ENCODE measurements at regions not wholly inside any gene's neighbourhood (a gene's known extent, or its start where the extent isn't known, plus 50 kb on each side); places are given as distances from the start of the nearest gene placed in this dataset.

DNA sequence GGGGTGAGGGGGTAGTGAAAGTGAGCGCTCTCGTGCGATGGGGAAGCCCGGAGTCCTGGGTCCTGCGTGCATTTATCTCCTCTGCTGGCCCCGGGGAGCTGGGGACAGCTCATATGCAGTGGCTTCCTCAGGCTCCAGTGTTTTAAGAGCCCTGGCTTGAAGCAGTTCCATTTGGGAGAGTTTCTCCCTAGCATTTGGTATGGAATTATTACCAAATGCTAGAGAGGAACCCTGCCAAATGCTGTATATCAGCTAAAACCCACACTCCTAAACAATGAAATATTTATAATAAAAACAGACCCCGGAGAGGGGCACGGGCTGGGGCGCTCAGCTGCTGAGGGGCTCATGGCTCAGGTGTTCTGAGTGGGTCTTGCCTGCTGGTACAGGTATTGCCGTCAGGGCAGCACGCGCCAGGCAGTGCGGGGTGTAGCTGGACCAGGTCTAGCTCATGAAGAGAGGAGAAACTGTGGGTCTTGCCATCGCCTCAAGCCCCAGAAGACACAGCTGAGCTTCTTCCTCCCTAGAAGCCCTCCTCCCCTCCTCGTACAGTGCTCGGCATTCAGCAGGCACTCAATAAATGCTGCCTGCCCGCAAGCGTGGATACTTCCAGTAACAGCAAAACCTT, 163.6 kb upstream of the ZNF536 start:
- TF ChIP-seq GATAD2B (IDR thresholded peaks at IDR 0.05; ENCODE audit: borderline replicate concordance) (no peak), ZNF143 (CRISPR knock-in tag; IDR thresholded peaks at IDR 0.05) (no peak), ZC3H8 (IDR thresholded peaks at IDR 0.05) (no peak), NFIX (CRISPR knock-in tag; IDR thresholded peaks at IDR 0.05; ENCODE audit: low read depth) (no peak), POU5F1 (IDR thresholded peaks at IDR 0.05; ENCODE audit: borderline replicate concordance, low read depth, low read length, partially characterized antibody) (no peak), CREM (IDR thresholded peaks at IDR 0.05; ENCODE audit: low read depth) (no peak), LEF1 (IDR thresholded peaks at IDR 0.05) (no peak), ZNF584 (CRISPR knock-in tag; IDR thresholded peaks at IDR 0.05; ENCODE audit: low read depth) (no peak), SIN3A (IDR thresholded peaks at IDR 0.05; ENCODE audit: borderline replicate concordance in 2 of 2, control insufficient read depth in 1 of 2, low read depth in 2 of 2, low read length in 2 of 2) (no peak), KLF6 (CRISPR knock-in tag; IDR thresholded peaks at IDR 0.05; ENCODE audit: borderline replicate concordance) (no peak), ZKSCAN8 (CRISPR knock-in tag; IDR thresholded peaks at IDR 0.05) (no peak), ZNF766 (CRISPR knock-in tag; conservative IDR thresholded peaks at IDR 0.05) (no peak), SMC3 (conservative IDR thresholded peaks at IDR 0.05; ENCODE audit: insufficient read depth, low read depth, low read length) (no peak), FOSL1 (tag; conservative IDR thresholded peaks at IDR 0.05) (no peak), ZNF253 (CRISPR knock-in tag; conservative IDR thresholded peaks at IDR 0.05) (no peak)
- TF ChIP-seq, protein P1, sequence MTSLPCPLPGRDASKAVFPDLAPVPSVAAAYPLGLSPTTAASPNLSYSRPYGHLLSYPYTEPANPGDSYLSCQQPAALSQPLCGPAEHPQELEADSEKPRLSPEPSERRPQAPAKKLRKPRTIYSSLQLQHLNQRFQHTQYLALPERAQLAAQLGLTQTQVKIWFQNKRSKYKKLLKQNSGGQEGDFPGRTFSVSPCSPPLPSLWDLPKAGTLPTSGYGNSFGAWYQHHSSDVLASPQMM (CRISPR knock-in tag; IDR thresholded peaks at IDR 0.05), result no peak
- TF ChIP-seq, protein P2, sequence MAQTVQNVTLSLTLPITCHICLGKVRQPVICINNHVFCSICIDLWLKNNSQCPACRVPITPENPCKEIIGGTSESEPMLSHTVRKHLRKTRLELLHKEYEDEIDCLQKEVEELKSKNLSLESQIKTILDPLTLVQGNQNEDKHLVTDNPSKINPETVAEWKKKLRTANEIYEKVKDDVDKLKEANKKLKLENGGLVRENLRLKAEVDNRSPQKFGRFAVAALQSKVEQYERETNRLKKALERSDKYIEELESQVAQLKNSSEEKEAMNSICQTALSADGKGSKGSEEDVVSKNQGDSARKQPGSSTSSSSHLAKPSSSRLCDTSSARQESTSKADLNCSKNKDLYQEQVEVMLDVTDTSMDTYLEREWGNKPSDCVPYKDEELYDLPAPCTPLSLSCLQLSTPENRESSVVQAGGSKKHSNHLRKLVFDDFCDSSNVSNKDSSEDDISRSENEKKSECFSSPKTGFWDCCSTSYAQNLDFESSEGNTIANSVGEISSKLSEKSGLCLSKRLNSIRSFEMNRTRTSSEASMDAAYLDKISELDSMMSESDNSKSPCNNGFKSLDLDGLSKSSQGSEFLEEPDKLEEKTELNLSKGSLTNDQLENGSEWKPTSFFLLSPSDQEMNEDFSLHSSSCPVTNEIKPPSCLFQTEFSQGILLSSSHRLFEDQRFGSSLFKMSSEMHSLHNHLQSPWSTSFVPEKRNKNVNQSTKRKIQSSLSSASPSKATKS (CRISPR knock-in tag; IDR thresholded peaks at IDR 0.05), result no peak
- TF ChIP-seq, protein P3, sequence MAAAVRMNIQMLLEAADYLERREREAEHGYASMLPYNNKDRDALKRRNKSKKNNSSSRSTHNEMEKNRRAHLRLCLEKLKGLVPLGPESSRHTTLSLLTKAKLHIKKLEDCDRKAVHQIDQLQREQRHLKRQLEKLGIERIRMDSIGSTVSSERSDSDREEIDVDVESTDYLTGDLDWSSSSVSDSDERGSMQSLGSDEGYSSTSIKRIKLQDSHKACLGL (CRISPR knock-in tag; IDR thresholded peaks at IDR 0.05; ENCODE audit: borderline replicate concordance, poor library complexity, severe bottlenecking), result no peak
- TF ChIP-seq, protein P4, sequence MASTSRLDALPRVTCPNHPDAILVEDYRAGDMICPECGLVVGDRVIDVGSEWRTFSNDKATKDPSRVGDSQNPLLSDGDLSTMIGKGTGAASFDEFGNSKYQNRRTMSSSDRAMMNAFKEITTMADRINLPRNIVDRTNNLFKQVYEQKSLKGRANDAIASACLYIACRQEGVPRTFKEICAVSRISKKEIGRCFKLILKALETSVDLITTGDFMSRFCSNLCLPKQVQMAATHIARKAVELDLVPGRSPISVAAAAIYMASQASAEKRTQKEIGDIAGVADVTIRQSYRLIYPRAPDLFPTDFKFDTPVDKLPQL (IDR thresholded peaks at IDR 0.05; ENCODE audit: extremely low read depth, insufficient read length), result no peak
- no peaks in the 10 kb centered on the region for H3K9me3 ChIP-seq (replicated peaks; ENCODE audit: control insufficient read depth, insufficient read depth, low read depth, low read length)
- H3K4me3 ChIP-seq, result no peak overlapping the region
- H3K9ac ChIP-seq (ENCODE audit: insufficient read depth in 1 of 2, low read depth in 2 of 2, low read length in 2 of 2), result no peak overlapping the region
- H3K9me1 ChIP-seq (ENCODE audit: control insufficient read depth, insufficient read depth, low read length), result no peaks in the 10 kb centered on the region
- DNase-seq (ENCODE audit: extremely low read depth in 1 of 4, low spot score in 3 of 4), result no peak
- H3K27ac ChIP-seq (ENCODE audit: extremely low read depth, low read depth, low read length), result no peak overlapping the region
- in situ Hi-C loops (cut with MboI), result no loop called here
- POLR2A ChIA-PET, result no interaction called here
- no peaks in the 10 kb centered on the region for H4K20me1 ChIP-seq (replicated peaks; ENCODE audit: control insufficient read depth, insufficient read depth, low read length)
- CTCF ChIA-PET (ENCODE audit: low intra/inter-chr PET ratio), result no interaction called here
- no peak for ATAC-seq
- BruUV-seq (replicated peaks), result no TSS peak
- no peaks in the 10 kb centered on the region for H3K79me2 ChIP-seq (ENCODE audit: control insufficient read depth, insufficient read depth, low read length)
- H3K27me3 ChIP-seq (ENCODE audit: control insufficient read depth in 2 of 2, insufficient read depth in 2 of 2, low read length in 2 of 2), result peaks cover 6 to 37% of the 10 kb centered on the region in 2 experiments; a peak in 4 of 5 replicates
- intact Hi-C loops (cut with micrococcal nuclease), result no loop called here
- FAIRE-seq, result no peak
- H3K4me1 ChIP-seq (replicated peaks in 1 of 2; ENCODE audit: control insufficient read depth in 2 of 2, insufficient read depth in 2 of 2, low read length in 2 of 2), result no peaks in the 10 kb centered on the region
- no peaks in the 10 kb centered on the region for H3K36me3 ChIP-seq (ENCODE audit: control insufficient read depth, insufficient read depth, low read length)
- WGBS (ENCODE audit: insufficient coverage, low coverage, missing lambda C conversion rate), result 1% methylated on average over 18 of the region's 18 CpGs
- H3K4me2 ChIP-seq (ENCODE audit: insufficient read depth, low read length), result no peak overlapping the region
- H2AFZ ChIP-seq (ENCODE audit: low read depth, low read length), result no peak overlapping the region

Data from K562 (cell line).